Mesothelial cell of epicardium (in vitro differentiated cells): ENCODE measurements at regions not wholly inside any gene's neighbourhood (a gene's known extent, or its start where the extent isn't known, plus 50 kb on each side); places are given as distances from the start of the nearest gene placed in this dataset.

ENCODE experiments used
- DNase-seq, 2 experiments: peaks; one replicate each; pipeline ENCODE4 v3.0.0; 2021; ENCODE audit warnings: low spot score in 2 of 2; ENCODE audit not compliant: unreplicated experiment in 2 of 2
- H3K27ac Mint-ChIP-seq: 2 replicates; pipeline ENCODE4 v1.8.0; 2021; ENCODE audit warnings: mixed read lengths
- H3K27me3 Mint-ChIP-seq: 2 replicates; pipeline ENCODE4 v1.8.0; 2021; ENCODE audit warnings: low read depth, mixed read lengths
- H3K36me3 Mint-ChIP-seq: 2 replicates; pipeline ENCODE4 v1.8.0; 2021; ENCODE audit warnings: mixed read lengths
- H3K4me1 Mint-ChIP-seq: 2 replicates; pipeline ENCODE4 v1.8.0; 2021; ENCODE audit warnings: mixed read lengths
- H3K4me3 Mint-ChIP-seq: 2 replicates; pipeline ENCODE4 v1.8.0; 2021; ENCODE audit warnings: mild to moderate bottlenecking, moderate library complexity, mixed read lengths
- H3K9me3 Mint-ChIP-seq: 2 replicates; pipeline ENCODE4 v1.8.0; 2021; ENCODE audit warnings: mixed read lengths
- CTCF ChIP-seq: fragments of 200-600 bp; sonication (generic); IDR thresholded peaks from one replicate; pipeline ENCODE4 v1.5.0; 2021; ENCODE audit warnings: antibody characterized with exemption; ENCODE audit not compliant: unreplicated experiment

GRCh38 chr10:113409175-113409574 is 143.7 kb upstream of the HABP2 start:
- Mint-ChIP-seq H3K9me3 (no peaks in the 10 kb centered on the region), H3K36me3 (no peaks in the 10 kb centered on the region), H3K4me1 (no peaks in the 10 kb centered on the region), H3K27ac (no peak overlapping the region), H3K27me3 (peaks cover 49% of the 10 kb centered on the region), H3K4me3 (no peak overlapping the region)
- DNase-seq: no peak
- no peak for TF ChIP-seq CTCF

GRCh38 chr10:113410618-113411017 is 142.2 kb upstream of the HABP2 start:
- peaks cover 48% of the 10 kb centered on the region for H3K27me3 Mint-ChIP-seq
- no peak overlapping the region for H3K4me3 Mint-ChIP-seq
- H3K4me1 Mint-ChIP-seq: no peaks in the 10 kb centered on the region
- H3K27ac Mint-ChIP-seq: no peak overlapping the region
- H3K9me3 Mint-ChIP-seq: no peaks in the 10 kb centered on the region
- TF ChIP-seq CTCF: no peak
- H3K36me3 Mint-ChIP-seq: no peaks in the 10 kb centered on the region
- no peak for DNase-seq

DNA sequence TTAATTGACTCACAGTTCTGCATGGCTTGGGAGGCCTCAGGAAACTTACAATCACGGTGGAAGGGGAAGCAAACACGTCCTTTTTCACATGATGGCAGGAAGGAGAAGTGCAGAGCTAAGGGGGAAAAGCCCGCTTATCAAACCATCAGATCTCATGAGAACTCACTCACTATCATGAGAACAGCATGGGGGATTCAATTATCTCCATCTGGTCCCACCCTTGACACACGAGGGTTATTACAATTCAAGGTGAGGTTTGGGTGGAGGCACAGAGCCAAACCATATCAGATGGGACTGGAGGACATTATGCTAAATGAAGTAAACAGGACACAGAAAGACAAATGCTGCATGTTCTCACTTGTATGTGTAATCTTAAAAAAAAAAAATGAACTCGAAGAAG is 141.4 kb upstream of the HABP2 start:
- H3K27me3 Mint-ChIP-seq: peaks cover 43% of the 10 kb centered on the region
- no peaks in the 10 kb centered on the region for H3K36me3 Mint-ChIP-seq
- DNase-seq: no peak
- no peaks in the 10 kb centered on the region for H3K4me1 Mint-ChIP-seq
- no peaks in the 10 kb centered on the region for H3K9me3 Mint-ChIP-seq
- TF ChIP-seq CTCF: no peak
- H3K27ac Mint-ChIP-seq: no peak overlapping the region
- no peak overlapping the region for H3K4me3 Mint-ChIP-seq

GRCh38 chr10:113412161-113412560 is 140.7 kb upstream of the HABP2 start:
- peaks cover 40% of the 10 kb centered on the region for H3K27me3 Mint-ChIP-seq
- no peaks in the 10 kb centered on the region for H3K36me3 Mint-ChIP-seq
- no peak overlapping the region for H3K27ac Mint-ChIP-seq
- H3K4me3 Mint-ChIP-seq: no peak overlapping the region
- TF ChIP-seq CTCF: no peak
- no peaks in the 10 kb centered on the region for H3K9me3 Mint-ChIP-seq
- no peak for DNase-seq
- no peaks in the 10 kb centered on the region for H3K4me1 Mint-ChIP-seq

DNA sequence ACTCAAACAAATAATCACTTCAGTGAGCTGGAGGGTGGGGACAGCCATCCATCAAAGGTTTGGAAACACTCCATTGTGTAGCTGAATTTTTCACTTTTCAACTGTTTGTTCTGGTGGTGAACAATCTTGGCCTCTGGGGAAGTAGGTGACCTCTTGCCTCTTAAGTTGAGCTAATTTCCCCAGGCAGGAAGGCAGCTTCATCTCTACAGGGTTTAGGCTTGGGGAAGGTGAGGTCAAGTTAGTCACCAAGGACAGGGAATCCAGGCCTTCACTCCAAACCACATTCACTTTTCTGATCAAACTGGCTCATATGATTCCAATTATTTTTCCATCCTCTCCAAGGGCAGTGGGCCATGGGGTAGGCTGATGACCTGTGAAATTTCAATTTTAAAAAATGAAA is 138.3 kb upstream of the HABP2 start:
- no peak for TF ChIP-seq CTCF
- no peak for DNase-seq
- Mint-ChIP-seq H3K4me1 (no peaks in the 10 kb centered on the region), H3K4me3 (no peak overlapping the region), H3K27ac (no peak overlapping the region), H3K9me3 (peaks cover 9% of the 10 kb centered on the region), H3K27me3 (peaks cover 26% of the 10 kb centered on the region), H3K36me3 (no peaks in the 10 kb centered on the region)

DNA sequence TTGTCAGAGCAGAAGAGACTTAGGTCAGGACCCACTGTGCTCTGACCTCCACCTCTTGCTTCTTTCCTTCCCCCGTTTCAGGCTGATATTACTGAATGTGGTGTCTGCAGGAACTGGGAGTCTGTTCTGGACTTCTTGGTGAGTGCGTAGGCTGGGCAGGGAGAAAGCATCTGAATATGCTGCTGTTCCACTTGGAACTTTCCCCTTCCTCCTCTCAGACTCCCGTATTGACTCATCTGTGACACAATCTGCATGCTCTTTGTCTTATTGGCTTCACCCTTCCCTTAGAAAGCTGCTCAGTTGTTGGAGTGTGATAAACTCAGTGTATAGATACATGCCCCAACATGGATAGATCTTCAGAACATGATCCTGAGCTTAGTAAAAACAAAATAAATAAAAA is 137.6 kb upstream of the HABP2 start:
- no peaks in the 10 kb centered on the region for H3K4me1 Mint-ChIP-seq

More for the DNA sequence above, 137.6 kb upstream of the HABP2 start:
- H3K9me3 Mint-ChIP-seq: peaks cover 16% of the 10 kb centered on the region
- H3K4me3 Mint-ChIP-seq: no peak overlapping the region
- no peaks in the 10 kb centered on the region for H3K36me3 Mint-ChIP-seq
- H3K27ac Mint-ChIP-seq: no peak overlapping the region
- no peak for TF ChIP-seq CTCF
- peaks cover 22% of the 10 kb centered on the region for H3K27me3 Mint-ChIP-seq
- no peak for DNase-seq
